ENCODE measurements at regions not wholly inside any gene's neighbourhood (a gene's known extent, or its start where the extent isn't known, plus 50 kb on each side); places are given as distances from the start of the nearest gene placed in this dataset.

- no peak overlapping the region for H3K4me3 ChIP-seq (ENCODE audit: insufficient read depth, low read length, poor library complexity, severe bottlenecking)
- no peaks in the 10 kb centered on the region for H4K20me1 ChIP-seq (ENCODE audit: low read depth, low read length)
- no peaks in the 10 kb centered on the region for H3K36me3 ChIP-seq (ENCODE audit: low read length)
- no peaks in the 10 kb centered on the region for H3K79me2 ChIP-seq (ENCODE audit: insufficient read depth, low read length)
- no peaks in the 10 kb centered on the region for H3K9me2 ChIP-seq (replicated peaks; ENCODE audit: insufficient read depth, low read length)
- no peak overlapping the region for H2AFZ ChIP-seq (ENCODE audit: low read depth, low read length, severe bottlenecking)
- no peak overlapping the region for H3K9ac ChIP-seq (ENCODE audit: low read length)
- H3K27me3 ChIP-seq (ENCODE audit: low read length) = no peaks in the 10 kb centered on the region
- H3K9me3 ChIP-seq (ENCODE audit: insufficient read depth, low read length) = no peaks in the 10 kb centered on the region
- H3K4me2 ChIP-seq (ENCODE audit: low read depth, low read length, poor library complexity, severe bottlenecking) = no peak overlapping the region
- no peaks in the 10 kb centered on the region for H3F3A ChIP-seq (ENCODE audit: insufficient read depth)
- H3K27ac ChIP-seq (ENCODE audit: low read depth, low read length) = no peak overlapping the region
- TF ChIP-seq EZH2phosphoT487 (conservative IDR thresholded peaks at IDR 0.05; ENCODE audit: low read length) (no peak), CTCF (IDR thresholded peaks at IDR 0.05; ENCODE audit: insufficient read depth, low read length, poor library complexity, severe bottlenecking) (no peak)
Observed at GRCh38 chr9:90147426-90147825, 495.2 kb downstream of the DIRAS2 start.

GRCh38 chr9:90156318-90156717 lies 486.3 kb downstream of the DIRAS2 start:
- no peaks in the 10 kb centered on the region for H3K36me3 ChIP-seq (ENCODE audit: low read length)

GRCh38 chr9:90162326-90162725 lies 480.3 kb downstream of the DIRAS2 start:
- H3K9me3 ChIP-seq (ENCODE audit: insufficient read depth, low read length) = no peaks in the 10 kb centered on the region
- no peaks in the 10 kb centered on the region for H4K20me1 ChIP-seq (ENCODE audit: low read depth, low read length)
- H3K9me2 ChIP-seq (replicated peaks; ENCODE audit: insufficient read depth, low read length) = no peaks in the 10 kb centered on the region
- H3K27me3 ChIP-seq (ENCODE audit: low read length) = no peaks in the 10 kb centered on the region
- H3K4me3 ChIP-seq (ENCODE audit: insufficient read depth, low read length, poor library complexity, severe bottlenecking) = no peak overlapping the region
- no peak overlapping the region for H3K27ac ChIP-seq (ENCODE audit: low read depth, low read length)
- H3F3A ChIP-seq (ENCODE audit: insufficient read depth) = no peaks in the 10 kb centered on the region
- no peaks in the 10 kb centered on the region for H3K36me3 ChIP-seq (ENCODE audit: low read length)
- no peak for TF ChIP-seq EZH2phosphoT487 (conservative IDR thresholded peaks at IDR 0.05; ENCODE audit: low read length)
- no peak for TF ChIP-seq CTCF (IDR thresholded peaks at IDR 0.05; ENCODE audit: insufficient read depth, low read length, poor library complexity, severe bottlenecking)
- H2AFZ ChIP-seq (ENCODE audit: low read depth, low read length, severe bottlenecking) = no peak overlapping the region
- no peak overlapping the region for H3K9ac ChIP-seq (ENCODE audit: low read length)
- no peaks in the 10 kb centered on the region for H3K79me2 ChIP-seq (ENCODE audit: insufficient read depth, low read length)
- H3K4me2 ChIP-seq (ENCODE audit: low read depth, low read length, poor library complexity, severe bottlenecking) = no peak overlapping the region

More at GRCh38 chr9:90156318-90156717, 486.3 kb downstream of the DIRAS2 start:
- H3K27me3 ChIP-seq (ENCODE audit: low read length) = no peaks in the 10 kb centered on the region
- no peaks in the 10 kb centered on the region for H3F3A ChIP-seq (ENCODE audit: insufficient read depth)
- H4K20me1 ChIP-seq (ENCODE audit: low read depth, low read length) = no peaks in the 10 kb centered on the region
- no peaks in the 10 kb centered on the region for H3K79me2 ChIP-seq (ENCODE audit: insufficient read depth, low read length)
- H3K27ac ChIP-seq (ENCODE audit: low read depth, low read length) = no peak overlapping the region
- no peak overlapping the region for H2AFZ ChIP-seq (ENCODE audit: low read depth, low read length, severe bottlenecking)
- H3K9me2 ChIP-seq (replicated peaks; ENCODE audit: insufficient read depth, low read length) = no peaks in the 10 kb centered on the region
- no peak overlapping the region for H3K4me3 ChIP-seq (ENCODE audit: insufficient read depth, low read length, poor library complexity, severe bottlenecking)
- H3K4me2 ChIP-seq (ENCODE audit: low read depth, low read length, poor library complexity, severe bottlenecking) = no peak overlapping the region
- no peaks in the 10 kb centered on the region for H3K9me3 ChIP-seq (ENCODE audit: insufficient read depth, low read length)
- TF ChIP-seq CTCF (IDR thresholded peaks at IDR 0.05; ENCODE audit: insufficient read depth, low read length, poor library complexity, severe bottlenecking) (no peak), EZH2phosphoT487 (conservative IDR thresholded peaks at IDR 0.05; ENCODE audit: low read length) (no peak)
- no peak overlapping the region for H3K9ac ChIP-seq (ENCODE audit: low read length)

Measured in SU-DHL-6 (cell line).